Right cardiac atrium (tissue), 5 donors: ENCODE measurements at regions not wholly inside any gene's neighbourhood (a gene's known extent, or its start where the extent isn't known, plus 50 kb on each side); places are given as distances from the start of the nearest gene placed in this dataset.
"Not testable (repeated sequence)": the region's sequence is repeated elsewhere in the genome, so short reads cannot be mapped to it uniquely, and the experiment has no call there.

Source experiments
- ATAC-seq, 2 donors: fragments of 200-7000 bp; cut with Tn5 transposase; one replicate each; pipeline versions ENCODE4 v1.8.0 to v1.9.1; 2020; ENCODE audit warnings: moderate library complexity in 2 of 2, mild to moderate bottlenecking in 1 of 2
- DNase-seq, 3 donors: peaks; one replicate each; pipeline ENCODE4 v3.0.0-alpha.2; 2020
- H3K27ac ChIP-seq: one replicate; pipeline ENCODE4 v1.5.1; 2013; ENCODE audit warnings: mild to moderate bottlenecking, low read length, control low read depth, moderate library complexity
- H3K27me3 ChIP-seq: one replicate; pipeline ENCODE4 v1.6.1; 2013; ENCODE audit not compliant: control insufficient read depth, insufficient read depth
- H3K4me1 ChIP-seq: one replicate; pipeline ENCODE4 v1.6.1; 2013; ENCODE audit warnings: low read length; ENCODE audit not compliant: control insufficient read depth, insufficient read depth
- H3K4me3 ChIP-seq: one replicate; pipeline ENCODE4 v1.5.1; 2013; ENCODE audit warnings: low read length, control low read depth
- H3K9me3 ChIP-seq: one replicate; pipeline ENCODE4 v1.6.1; 2013; ENCODE audit warnings: low read length; ENCODE audit not compliant: control insufficient read depth
- WGBS: extraction: QIAGEN DNeasy Blood & Tissue Kit; methylation state at CpG from one replicate; pipeline ENCODE4 v1.1.7; 2013; 5-methylcytosine and 5-hydroxymethylcytosine counted together
- intact Hi-C, 4 donors: fragments of 100-400 bp; cut with DNase I; formaldehyde crosslinking; loops; one replicate each; pipeline versions ENCODE4 v1.11.0 to v1.14.0; 2022 to 2023
- donor health status: healthy with polysubstance abuse.
- donor health status: DM: no; HTN: yes; CAD: no.
- donor health status: DM: no; HTN: no; CAD: no.
- donor health status: DM: no; HTN: yes; CAD: no; lungs with severe emphysema.
- donor health status: DM: yes; HTN: yes; CAD: no.

DNA sequence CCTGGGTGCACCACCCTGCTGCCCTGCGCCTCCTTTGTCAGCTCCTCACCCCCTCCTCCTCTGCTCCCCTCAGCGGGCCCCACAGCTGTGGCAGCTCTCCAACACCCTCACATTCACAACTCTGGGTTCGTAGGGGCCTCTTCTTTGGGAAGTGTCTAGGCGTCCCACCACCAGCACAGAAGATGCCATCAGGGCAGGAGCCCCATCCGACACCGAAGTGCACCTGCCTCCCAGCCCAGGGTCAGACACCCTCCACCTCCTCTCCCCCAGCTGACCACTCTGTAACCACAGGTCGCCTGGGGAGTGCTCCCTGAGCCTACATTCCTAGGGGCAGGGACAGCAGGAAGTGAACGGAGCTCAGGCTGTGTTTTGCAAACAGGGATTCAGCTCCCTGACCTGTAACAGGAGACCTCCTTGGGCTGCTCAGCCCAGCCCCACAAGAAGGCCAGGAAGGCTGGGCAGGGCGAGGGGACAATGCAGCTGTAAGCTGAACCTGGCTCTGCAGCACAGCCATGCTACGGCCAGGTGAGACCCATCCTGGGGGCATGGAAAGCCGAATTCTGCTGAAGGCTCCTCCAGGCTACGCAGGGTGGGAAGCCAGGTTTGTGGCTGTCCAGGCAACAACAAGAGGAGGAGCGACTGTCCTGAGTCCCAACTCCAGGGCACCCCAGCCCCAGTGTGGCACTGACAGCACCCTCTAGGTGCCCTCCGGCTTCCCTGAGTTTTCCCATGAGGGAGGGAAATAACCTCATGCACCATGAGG is 269.0 kb downstream of the GOLGA6L6 start:
- intact Hi-C loops, result no loop called here
- no peak for DNase-seq
- peak; percentile 37 to 38 for ATAC-seq
- Histone ChIP-seq H3K4me3 (no peak overlapping the region), H3K9me3 (no peaks in the 10 kb centered on the region), H3K27ac (no peak overlapping the region), H3K4me1 (no peaks in the 10 kb centered on the region), H3K27me3 (no peaks in the 10 kb centered on the region)
- 71% methylated on average over 14 of the region's 14 CpGs for WGBS

GRCh38 chr15:20271647-20272046 is 270.0 kb downstream of the GOLGA6L6 start:
- Histone ChIP-seq H3K27me3 (no peaks in the 10 kb centered on the region), H3K27ac (no peak overlapping the region), H3K9me3 (no peaks in the 10 kb centered on the region), H3K4me1 (no peaks in the 10 kb centered on the region), H3K4me3 (no peak overlapping the region)
- DNase-seq (no peak), ATAC-seq (peak in 1 of 2 donors; percentile 12)
- intact Hi-C loops, result no loop called here
- 56% methylated on average over 5 of the region's 5 CpGs for WGBS

DNA sequence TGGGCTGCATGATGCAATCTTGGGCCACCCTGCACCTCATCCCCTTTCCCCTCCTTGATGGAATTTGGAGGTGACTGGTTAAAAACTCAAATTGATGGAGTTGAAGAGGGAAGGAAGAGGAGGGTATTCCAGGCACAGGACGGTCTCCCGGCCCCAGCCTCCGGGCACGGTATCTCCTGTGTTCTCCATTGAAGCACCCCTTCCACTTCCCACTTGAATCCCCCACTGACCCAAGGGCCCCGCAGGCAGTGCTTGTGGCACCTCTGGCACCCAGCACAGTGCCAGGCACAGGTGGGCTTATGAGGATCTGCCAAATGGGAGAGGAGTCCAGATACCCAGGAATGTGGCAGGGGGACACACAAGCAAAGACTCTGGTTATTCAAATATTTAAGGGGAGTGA is 271.6 kb downstream of the GOLGA6L6 start:
- peak; percentile 21 to 24 for ATAC-seq
- 89% methylated on average over 5 of the region's 5 CpGs for WGBS
- intact Hi-C loops, H3K4me3 ChIP-seq, DNase-seq, H3K27ac ChIP-seq, H3K4me1 ChIP-seq, H3K27me3 ChIP-seq, H3K9me3 ChIP-seq: not testable (repeated sequence)

GRCh38 chr15:20267996-20268395 is 273.6 kb downstream of the GOLGA6L6 start:
- H3K4me3 ChIP-seq, DNase-seq, H3K9me3 ChIP-seq, H3K27ac ChIP-seq, H3K27me3 ChIP-seq, H3K4me1 ChIP-seq, ATAC-seq, intact Hi-C loops: not testable (repeated sequence)
- WGBS, result 86% methylated on average over 6 of the region's 6 CpGs

DNA sequence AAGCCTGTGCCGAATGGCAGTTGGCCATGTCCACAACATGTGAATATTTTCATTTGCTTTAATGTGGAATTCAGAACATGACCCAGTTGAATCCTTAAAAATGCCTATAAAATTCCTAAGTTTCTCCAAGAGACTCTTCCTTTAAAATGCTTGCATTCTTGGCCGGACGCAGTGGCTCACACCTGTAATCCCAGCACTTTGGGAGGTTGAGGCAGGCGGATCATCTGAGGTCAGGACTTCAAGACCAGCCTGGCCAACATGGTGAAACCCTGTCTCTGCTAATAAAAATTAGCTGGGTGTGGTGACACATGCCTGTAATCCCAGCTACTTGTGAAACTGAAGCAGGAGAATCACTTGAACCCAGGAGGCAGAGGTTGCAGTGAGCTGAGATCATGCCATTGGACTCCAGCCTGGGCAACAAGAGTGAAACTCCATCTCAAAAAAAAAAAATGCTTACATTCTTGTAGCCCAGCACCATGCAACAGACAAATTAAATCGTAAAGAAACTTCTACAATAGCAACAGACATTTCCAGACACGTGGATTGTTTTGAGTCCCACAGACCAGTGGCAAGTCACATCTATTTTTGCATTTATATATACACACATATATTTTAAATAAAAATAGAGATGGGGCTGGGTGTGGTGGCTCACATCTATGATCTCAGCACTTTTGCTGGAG is 274.4 kb downstream of the GOLGA6L6 start:
- H3K27me3 ChIP-seq, intact Hi-C loops, H3K4me3 ChIP-seq, H3K27ac ChIP-seq, H3K4me1 ChIP-seq, DNase-seq, ATAC-seq, H3K9me3 ChIP-seq: not testable (repeated sequence)
- 59% methylated on average over 6 of the region's 6 CpGs for WGBS

DNA sequence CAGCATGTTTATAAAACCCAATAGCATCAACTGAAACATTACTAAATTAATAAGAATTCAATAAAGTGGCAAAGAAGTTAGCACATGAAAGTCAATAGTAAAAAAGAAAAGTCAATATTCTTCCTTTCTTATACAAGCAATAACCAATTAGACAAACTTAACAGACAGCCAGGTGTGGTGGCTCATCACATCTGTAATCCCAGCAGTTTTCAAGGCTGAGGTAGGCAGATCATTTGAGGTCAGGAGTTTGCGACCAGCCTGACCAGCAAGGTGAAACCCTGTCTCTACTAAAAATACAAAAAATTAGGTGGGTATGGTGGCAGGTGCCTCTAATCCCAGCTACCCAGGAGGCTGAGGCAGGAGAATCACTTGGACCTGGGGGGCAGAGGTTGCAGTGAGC is 275.9 kb downstream of the GOLGA6L6 start:
- H3K4me1 ChIP-seq, DNase-seq, intact Hi-C loops, H3K4me3 ChIP-seq, H3K9me3 ChIP-seq, ATAC-seq, H3K27ac ChIP-seq, H3K27me3 ChIP-seq: not testable (repeated sequence)
- 76% methylated on average over 1 of the region's 1 CpG for WGBS

- H3K4me3 ChIP-seq, H3K4me1 ChIP-seq, H3K27me3 ChIP-seq, H3K9me3 ChIP-seq, intact Hi-C loops, DNase-seq, H3K27ac ChIP-seq: not testable (repeated sequence)
- WGBS, result 73% methylated on average over 16 of the region's 16 CpGs
- ATAC-seq, result peak; percentile 5 to 7
These were observed 280.0 kb downstream of the GOLGA6L6 start for GRCh38 chr15:20261321-20262280.

DNA sequence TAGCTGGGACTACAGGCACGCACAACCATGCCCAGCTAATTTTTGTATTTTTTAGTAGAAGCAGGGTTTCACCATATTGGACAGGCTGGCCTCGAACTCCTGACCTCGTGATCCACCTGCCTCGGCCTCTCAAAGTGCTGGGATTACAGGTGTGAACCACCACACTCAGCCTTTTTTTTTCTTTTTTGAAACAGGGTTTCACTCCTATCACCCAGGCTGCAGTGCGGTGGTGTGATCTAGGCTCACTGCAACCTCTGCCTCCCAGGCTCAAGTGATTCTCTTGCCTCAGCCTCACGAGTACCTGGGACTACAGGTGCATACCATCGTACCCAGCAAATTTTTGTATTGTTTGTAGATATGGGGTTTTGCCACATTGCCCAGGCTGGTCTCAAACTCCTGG is 280.9 kb downstream of the GOLGA6L6 start:
- H3K4me3 ChIP-seq, DNase-seq, H3K27ac ChIP-seq, H3K4me1 ChIP-seq, H3K9me3 ChIP-seq, ATAC-seq, intact Hi-C loops, H3K27me3 ChIP-seq: not testable (repeated sequence)
- 67% methylated on average over 7 of the region's 7 CpGs for WGBS

DNA sequence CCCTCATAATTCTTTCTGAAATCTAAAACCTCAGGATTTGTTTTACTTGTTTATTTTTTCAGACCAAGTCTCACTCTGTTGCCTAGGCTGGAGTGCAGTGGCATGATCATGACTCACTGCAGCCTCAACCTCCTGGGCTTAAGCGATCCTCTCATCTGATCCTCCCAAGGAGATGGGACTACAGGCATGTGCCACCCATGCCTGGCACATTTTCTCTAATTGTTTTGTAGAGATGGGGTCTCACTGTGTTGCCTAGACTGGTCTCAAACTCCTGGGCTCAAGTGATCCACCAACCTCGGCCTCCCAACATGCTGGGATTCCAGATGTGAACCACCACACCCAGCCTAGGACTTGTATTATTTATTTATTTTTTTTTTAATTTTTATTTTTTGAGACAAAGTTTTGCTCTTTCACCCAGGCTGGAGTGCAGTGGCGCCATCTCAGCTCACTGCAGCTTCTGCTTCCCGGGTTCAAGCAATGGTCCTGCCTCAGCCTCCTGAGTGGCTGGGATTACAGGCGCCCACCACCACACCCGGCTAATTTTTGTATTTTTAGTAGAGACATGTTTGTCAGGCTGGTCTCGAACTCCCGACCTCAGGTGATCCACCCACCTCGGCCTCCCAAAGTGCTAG is 281.9 kb downstream of the GOLGA6L6 start:
- DNase-seq, H3K4me1 ChIP-seq, H3K4me3 ChIP-seq, ATAC-seq, H3K9me3 ChIP-seq, H3K27ac ChIP-seq, intact Hi-C loops, H3K27me3 ChIP-seq: not testable (repeated sequence)
- WGBS, result 78% methylated on average over 9 of the region's 9 CpGs

DNA sequence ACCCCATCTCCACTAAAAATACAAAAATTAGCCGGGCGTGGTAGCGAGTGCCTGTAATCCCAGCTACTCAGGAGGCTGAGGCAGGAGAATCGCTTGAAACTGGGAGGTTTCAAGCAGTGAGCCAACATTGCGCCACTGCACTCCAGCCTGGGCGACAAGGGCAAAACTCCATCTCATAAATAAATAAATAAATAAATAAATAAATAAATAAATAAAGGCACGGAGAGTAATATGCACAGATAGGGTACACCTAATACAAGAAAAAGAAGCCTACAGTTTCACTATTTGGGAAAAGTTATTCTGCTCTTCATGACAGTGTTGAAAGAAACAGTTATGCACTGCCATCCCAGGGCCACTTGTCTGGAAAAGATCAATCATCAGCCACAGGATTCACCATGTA is 285.2 kb downstream of the GOLGA6L6 start:
- WGBS, result 83% methylated on average over 7 of the region's 7 CpGs
- H3K4me3 ChIP-seq, DNase-seq, H3K27ac ChIP-seq, intact Hi-C loops, H3K4me1 ChIP-seq, H3K9me3 ChIP-seq, H3K27me3 ChIP-seq, ATAC-seq: not testable (repeated sequence)
